Caco-2 (cell line): ENCODE measurements at regions not wholly inside any gene's neighbourhood (a gene's known extent, or its start where the extent isn't known, plus 50 kb on each side); places are given as distances from the start of the nearest gene placed in this dataset.

Experiments
- BruUV-seq: library from RNA; stranded (reverse); fragments of 400-500 nt; replicated peaks from 2 replicates; lab custom pipeline; 2021; lab: Mats Ljungman, UMichigan
- CTCF ChIA-PET: fragments of 300-600 bp; sonication (Branson Sonifier 250); formaldehyde crosslinking; loops from one replicate; lab custom pipeline; 2022; ENCODE audit warnings: antibody characterized with exemption; lab: Charles Lee
- POLR2A ChIA-PET: fragments of 300-600 bp; sonication (Branson Sonifier 250); formaldehyde crosslinking; loops from one replicate; lab custom pipeline; 2022; ENCODE audit warnings: antibody characterized with exemption; lab: Charles Lee
- DNase-seq, 2 experiments: peaks; one replicate each; pipeline versions ENCODE4 v3.0.0 to v3.0.0-alpha.2; 2020 to 2022
- H3K27me3 ChIP-seq: replicated peaks from 2 replicates; pipeline ENCODE4 v1.6.0; 2011; ENCODE audit warnings: low read length; ENCODE audit not compliant: control insufficient read depth, insufficient read depth
- H3K36me3 ChIP-seq: 2 replicates; pipeline ENCODE4 v1.5.1; 2011; ENCODE audit warnings: low read length; ENCODE audit not compliant: control insufficient read depth, insufficient read depth
- H3K4me1 ChIP-seq: fragments of 250-450 bp; sonication (Bioruptor Pico); 2 replicates; pipeline ENCODE4 v1.5.1; 2020; ENCODE audit warnings: mild to moderate bottlenecking
- H3K4me3 ChIP-seq: 2 replicates; pipeline ENCODE4 v1.5.1; 2011; ENCODE audit warnings: low read depth, mild to moderate bottlenecking, control low read depth, low read length
- H3K9me3 ChIP-seq: fragments of 250-450 bp; sonication (Bioruptor Pico); 2 replicates; pipeline ENCODE4 v1.5.1; 2020; ENCODE audit warnings: mild to moderate bottlenecking, moderate library complexity
- H3K27ac Mint-ChIP-seq: one replicate; pipeline ENCODE4 v1.8.0; 2022; ENCODE audit warnings: mixed read lengths; ENCODE audit not compliant: unreplicated experiment
- H3K27me3 Mint-ChIP-seq: one replicate; pipeline ENCODE4 v1.8.0; 2022; ENCODE audit warnings: mixed read lengths; ENCODE audit not compliant: insufficient read depth, unreplicated experiment
- H3K36me3 Mint-ChIP-seq: one replicate; pipeline ENCODE4 v1.8.0; 2022; ENCODE audit warnings: mild to moderate bottlenecking, mixed read lengths; ENCODE audit not compliant: insufficient read depth, unreplicated experiment
- H3K4me1 Mint-ChIP-seq: one replicate; pipeline ENCODE4 v1.8.0; 2022; ENCODE audit warnings: low read depth, mixed read lengths; ENCODE audit not compliant: unreplicated experiment
- H3K4me3 Mint-ChIP-seq: one replicate; pipeline ENCODE4 v1.8.0; 2022; ENCODE audit warnings: mild to moderate bottlenecking, moderate library complexity, mixed read lengths; ENCODE audit not compliant: unreplicated experiment
- H3K9me3 Mint-ChIP-seq: one replicate; pipeline ENCODE4 v1.8.0; 2022; ENCODE audit warnings: mixed read lengths; ENCODE audit not compliant: unreplicated experiment
- CTCF ChIP-seq, 2 experiments: fragments of 200-600 bp in 1 of 2; IDR thresholded peaks; 1 replicate in 1 of 2; 2 replicates in 1 of 2; pipeline versions ENCODE4 v1.5.1 to v1.8.0; 2011 to 2022; ENCODE audit warnings: antibody characterized with exemption in 1 of 2, control low read depth in 1 of 2, inconsistent platforms in 1 of 2, low read depth in 1 of 2, low read length in 1 of 2, mild to moderate bottlenecking in 1 of 2, moderate library complexity in 1 of 2; ENCODE audit not compliant: insufficient read depth in 1 of 2, severe bottlenecking in 1 of 2, unreplicated experiment in 1 of 2
- intact Hi-C: fragments of 100-400 bp; cut with micrococcal nuclease; formaldehyde crosslinking; loops from one replicate; pipeline ENCODE4 v1.10.0; 2022; ENCODE audit not compliant: unreplicated experiment

- ChIA-PET POLR2A (no interaction called here), CTCF (no interaction called here)
- BruUV-seq = no TSS peak
- Mint-ChIP-seq H3K4me1 (no peaks in the 10 kb centered on the region), H3K36me3 (no peaks in the 10 kb centered on the region), H3K9me3 (no peaks in the 10 kb centered on the region), H3K4me3 (no peak overlapping the region), H3K27me3 (peaks cover 12% of the 10 kb centered on the region), H3K27ac (no peak overlapping the region)
- Histone ChIP-seq H3K36me3 (no peaks in the 10 kb centered on the region), H3K4me1 (no peaks in the 10 kb centered on the region), H3K9me3 (no peaks in the 10 kb centered on the region), H3K27me3 (no peaks in the 10 kb centered on the region), H3K4me3 (no peak overlapping the region)
- intact Hi-C loops = no loop called here
- no peak for TF ChIP-seq CTCF (IDR thresholded peaks at IDR 0.05; ENCODE audit: insufficient read depth in 1 of 2, low read depth in 1 of 2, low read length in 1 of 2, severe bottlenecking in 1 of 2, unreplicated experiment in 1 of 2)
- no peak for DNase-seq
Measured at GRCh38 chr18:76584414-76585310, 89.6 kb upstream of the ZNF516 start.

DNA sequence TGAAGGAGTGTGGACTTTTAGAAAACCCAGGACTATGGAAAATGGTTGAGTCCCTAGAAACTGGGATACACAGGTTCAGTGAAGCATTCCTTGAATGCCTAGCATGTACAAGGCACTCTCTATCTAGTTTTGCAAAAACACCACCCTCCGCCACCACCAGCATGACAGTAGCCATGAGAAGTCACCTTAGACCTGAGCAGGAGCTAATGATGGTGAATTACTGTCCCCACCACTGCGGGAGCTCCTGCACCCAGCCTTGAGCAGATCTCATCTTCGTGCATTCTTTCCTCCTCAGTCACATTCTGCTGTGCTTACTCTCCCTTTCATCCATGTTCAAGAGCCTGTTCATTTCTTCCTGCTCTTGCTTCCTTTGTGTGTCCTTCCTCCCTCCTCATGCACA, 86.2 kb upstream of the ZNF516 start:
- no peak for TF ChIP-seq CTCF (IDR thresholded peaks at IDR 0.05; ENCODE audit: insufficient read depth in 1 of 2, low read depth in 1 of 2, low read length in 1 of 2, severe bottlenecking in 1 of 2, unreplicated experiment in 1 of 2)
- Histone ChIP-seq H3K36me3 (no peaks in the 10 kb centered on the region), H3K27me3 (no peaks in the 10 kb centered on the region), H3K9me3 (no peaks in the 10 kb centered on the region), H3K4me1 (no peaks in the 10 kb centered on the region), H3K4me3 (no peak overlapping the region)
- Mint-ChIP-seq H3K4me1 (no peaks in the 10 kb centered on the region), H3K27ac (no peak overlapping the region), H3K4me3 (no peak overlapping the region), H3K9me3 (no peaks in the 10 kb centered on the region), H3K27me3 (peaks cover 12% of the 10 kb centered on the region), H3K36me3 (no peaks in the 10 kb centered on the region)
- POLR2A ChIA-PET = no interaction called here
- no peak for DNase-seq
- no TSS peak for BruUV-seq
- CTCF ChIA-PET = no interaction called here
- intact Hi-C loops = no loop called here

- H3K27ac Mint-ChIP-seq = no peak overlapping the region
- H3K4me1 Mint-ChIP-seq = no peaks in the 10 kb centered on the region
- no peak for TF ChIP-seq CTCF (IDR thresholded peaks at IDR 0.05; ENCODE audit: insufficient read depth in 1 of 2, low read depth in 1 of 2, low read length in 1 of 2, severe bottlenecking in 1 of 2, unreplicated experiment in 1 of 2)
- ChIA-PET CTCF (no interaction called here), POLR2A (no interaction called here)
- H3K4me3 Mint-ChIP-seq = no peak overlapping the region
- Histone ChIP-seq H3K36me3 (no peaks in the 10 kb centered on the region), H3K27me3 (no peaks in the 10 kb centered on the region), H3K4me3 (no peak overlapping the region), H3K4me1 (no peaks in the 10 kb centered on the region), H3K9me3 (no peaks in the 10 kb centered on the region)
- no peaks in the 10 kb centered on the region for H3K36me3 Mint-ChIP-seq
- no TSS peak for BruUV-seq
- no peak for DNase-seq
- intact Hi-C loops = no loop called here
- peaks cover 9% of the 10 kb centered on the region for H3K27me3 Mint-ChIP-seq
- no peaks in the 10 kb centered on the region for H3K9me3 Mint-ChIP-seq
Measured at GRCh38 chr18:76580288-76580962, 85.4 kb upstream of the ZNF516 start.
